Urinary bladder (tissue), 3 donors: ENCODE measurements at regions not wholly inside any gene's neighbourhood (a gene's known extent, or its start where the extent isn't known, plus 50 kb on each side); places are given as distances from the start of the nearest gene placed in this dataset.

Experiments used
- DNase-seq: peaks from one replicate; pipeline ENCODE4 v3.0.0-alpha.2; 2015; ENCODE audit errors: extremely low spot score
- H3K27ac ChIP-seq: one replicate; pipeline ENCODE4 v1.5.1; 2013; ENCODE audit warnings: low read depth, mild to moderate bottlenecking, moderate library complexity
- H3K36me3 ChIP-seq: one replicate; pipeline ENCODE4 v1.6.1; 2013; ENCODE audit warnings: mild to moderate bottlenecking, moderate library complexity; ENCODE audit not compliant: insufficient read depth
- H3K4me1 ChIP-seq: one replicate; pipeline ENCODE4 v1.6.1; 2013; ENCODE audit warnings: mild to moderate bottlenecking, moderate library complexity; ENCODE audit not compliant: insufficient read depth
- H3K4me3 ChIP-seq: one replicate; pipeline ENCODE4 v1.5.1; 2013; ENCODE audit warnings: low read depth, low read length
- WGBS: extraction: QIAGEN DNeasy Blood & Tissue Kit; methylation state at CpG from one replicate; pipeline ENCODE4 v1.1.7; 2013; 5-methylcytosine and 5-hydroxymethylcytosine counted together
- donor health status: healthy with polysubstance abuse.
- donor health status: healthy.

- H3K4me1 ChIP-seq, result no peaks in the 10 kb centered on the region
- WGBS, result 76% methylated on average over 3 of the region's 3 CpGs
- H3K4me3 ChIP-seq, result no peak overlapping the region
- no peak overlapping the region for H3K27ac ChIP-seq
- no peaks in the 10 kb centered on the region for H3K36me3 ChIP-seq
- no peak for DNase-seq
Measured at GRCh38 chr13:105591277-105591676, 944.2 kb downstream of the EFNB2 start.

GRCh38 chr13:105587786-105588185 lies 947.7 kb downstream of the EFNB2 start:
- H3K4me3 ChIP-seq, result no peak overlapping the region
- DNase-seq, result no peak
- H3K4me1 ChIP-seq, result no peaks in the 10 kb centered on the region
- no peaks in the 10 kb centered on the region for H3K36me3 ChIP-seq
- no peak overlapping the region for H3K27ac ChIP-seq
- WGBS, result 87% methylated on average over 7 of the region's 7 CpGs

- WGBS, result 89% methylated on average over 2 of the region's 2 CpGs
Measured at GRCh38 chr13:105579821-105580710, 955.4 kb downstream of the EFNB2 start.

GRCh38 chr13:105573136-105573535 lies 962.3 kb downstream of the EFNB2 start:
- Histone ChIP-seq H3K27ac (no peak overlapping the region), H3K36me3 (no peaks in the 10 kb centered on the region), H3K4me3 (no peak overlapping the region), H3K4me1 (no peaks in the 10 kb centered on the region)
- WGBS, result 80% methylated on average over 1 of the region's 1 CpG
- DNase-seq, result no peak

More at GRCh38 chr13:105579821-105580710, 955.4 kb downstream of the EFNB2 start:
- H3K4me1 ChIP-seq, result no peaks in the 10 kb centered on the region
- no peak overlapping the region for H3K27ac ChIP-seq
- no peak overlapping the region for H3K4me3 ChIP-seq
- H3K36me3 ChIP-seq, result no peaks in the 10 kb centered on the region
- DNase-seq, result no peak

DNA sequence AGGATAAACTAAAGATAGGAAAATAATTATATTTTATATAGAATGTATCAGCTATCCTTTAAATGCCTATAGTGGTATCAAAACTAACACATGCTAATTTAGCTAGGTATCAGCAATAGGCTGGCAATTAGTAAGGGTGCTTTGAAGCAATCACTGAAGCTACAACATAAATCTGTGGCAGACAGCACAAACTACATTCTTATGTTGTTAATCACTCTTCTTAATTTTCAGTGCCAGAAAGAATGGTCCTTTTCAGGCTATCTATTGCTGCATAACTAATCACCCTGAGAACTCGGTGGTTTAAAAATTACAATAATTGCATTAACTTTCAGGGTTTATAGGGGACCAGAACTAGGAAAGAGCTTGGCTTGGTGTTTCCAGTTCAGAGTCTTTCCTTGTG lies 963.1 kb downstream of the EFNB2 start:
- DNase-seq, result no peak
- no peak overlapping the region for H3K4me3 ChIP-seq
- no peaks in the 10 kb centered on the region for H3K36me3 ChIP-seq
- H3K4me1 ChIP-seq, result no peaks in the 10 kb centered on the region
- 70% methylated on average over 1 of the region's 1 CpG for WGBS
- H3K27ac ChIP-seq, result no peak overlapping the region

DNA sequence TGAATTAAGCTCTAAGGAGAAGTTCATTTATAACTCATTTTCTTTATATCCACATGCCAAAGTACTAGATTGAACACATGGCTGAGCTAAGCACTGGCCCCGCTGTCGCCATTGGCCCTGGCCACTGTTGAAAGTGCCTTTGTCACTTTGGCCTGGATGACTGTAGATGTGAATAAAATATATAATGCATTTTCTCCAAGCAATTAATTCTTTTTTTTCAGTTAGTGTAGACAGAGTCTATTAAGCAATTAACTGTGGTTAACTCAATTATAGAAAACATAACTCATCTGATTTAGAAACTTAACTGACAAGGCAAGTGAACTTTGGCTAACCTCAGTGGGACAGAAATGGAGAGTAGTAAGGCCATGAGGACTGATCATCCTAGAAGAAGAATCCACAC lies 965.6 kb downstream of the EFNB2 start:
- Histone ChIP-seq H3K36me3 (no peaks in the 10 kb centered on the region), H3K27ac (no peak overlapping the region), H3K4me3 (no peak overlapping the region), H3K4me1 (no peaks in the 10 kb centered on the region)
- no peak for DNase-seq
- 96% methylated on average over 2 of the region's 2 CpGs for WGBS

GRCh38 chr13:105567951-105568525 lies 967.4 kb downstream of the EFNB2 start:
- no peaks in the 10 kb centered on the region for H3K36me3 ChIP-seq
- no peak overlapping the region for H3K27ac ChIP-seq
- WGBS, result 80% methylated on average over 7 of the region's 7 CpGs
- no peak overlapping the region for H3K4me3 ChIP-seq
- H3K4me1 ChIP-seq, result no peaks in the 10 kb centered on the region
- no peak for DNase-seq

DNA sequence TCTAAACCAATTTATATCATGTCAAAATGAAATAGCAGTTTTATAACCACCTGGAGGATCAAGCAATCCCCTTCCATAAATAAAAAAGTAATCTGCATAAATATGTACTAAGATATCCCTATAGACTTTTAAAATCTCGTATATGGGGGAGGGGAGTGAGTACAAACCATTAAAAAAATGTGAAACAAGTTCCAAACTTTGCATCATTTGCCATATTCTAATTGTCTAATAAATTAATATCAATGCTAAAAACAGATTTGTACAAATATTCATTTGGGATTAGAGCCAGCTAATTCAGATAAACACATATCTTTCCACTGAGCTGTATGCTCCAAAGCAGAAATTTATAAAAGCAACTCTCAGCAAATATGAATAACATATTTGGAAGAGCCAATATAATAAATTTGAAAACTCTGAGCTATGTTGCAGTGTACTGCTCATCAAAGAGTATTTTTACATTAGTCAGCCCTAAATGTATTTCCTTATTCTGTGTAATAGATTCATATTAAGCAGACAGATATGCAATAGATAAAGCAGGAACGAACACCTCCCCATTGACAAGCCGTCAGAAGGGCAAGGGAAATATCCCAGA lies 970.2 kb downstream of the EFNB2 start:
- Histone ChIP-seq H3K4me3 (no peak overlapping the region), H3K27ac (no peak overlapping the region), H3K36me3 (no peaks in the 10 kb centered on the region), H3K4me1 (no peaks in the 10 kb centered on the region)
- DNase-seq, result no peak
- WGBS, result 65% methylated on average over 3 of the region's 3 CpGs

DNA sequence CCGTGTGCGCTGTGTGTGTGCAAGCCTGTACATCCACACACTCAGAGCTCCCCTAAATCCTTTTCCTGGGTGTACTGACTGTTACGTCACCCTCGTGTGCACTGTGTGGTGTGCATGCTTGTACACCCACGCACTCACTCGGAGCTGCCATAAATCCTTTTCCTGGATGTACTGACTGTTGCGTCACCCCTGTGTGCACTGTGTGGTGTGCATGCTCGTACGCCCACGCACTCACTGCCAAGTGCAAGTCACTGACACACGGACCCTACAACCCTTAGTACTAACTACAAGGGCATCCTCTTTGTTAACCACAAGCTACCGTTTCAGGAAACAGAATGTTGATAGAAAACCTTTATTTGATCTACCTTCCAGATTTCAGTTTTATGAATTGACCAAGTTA lies 983.4 kb downstream of the EFNB2 start:
- 79% methylated on average over 12 of the region's 12 CpGs for WGBS
- no peaks in the 10 kb centered on the region for H3K4me1 ChIP-seq

GRCh38 chr13:105547851-105548250 lies 987.6 kb downstream of the EFNB2 start:
- H3K27ac ChIP-seq, result no peak overlapping the region
- 72% methylated on average over 3 of the region's 3 CpGs for WGBS

More for the DNA sequence above, 983.4 kb downstream of the EFNB2 start:
- Histone ChIP-seq H3K36me3 (no peaks in the 10 kb centered on the region), H3K27ac (no peak overlapping the region), H3K4me3 (no peak overlapping the region)
- DNase-seq, result no peak

DNA sequence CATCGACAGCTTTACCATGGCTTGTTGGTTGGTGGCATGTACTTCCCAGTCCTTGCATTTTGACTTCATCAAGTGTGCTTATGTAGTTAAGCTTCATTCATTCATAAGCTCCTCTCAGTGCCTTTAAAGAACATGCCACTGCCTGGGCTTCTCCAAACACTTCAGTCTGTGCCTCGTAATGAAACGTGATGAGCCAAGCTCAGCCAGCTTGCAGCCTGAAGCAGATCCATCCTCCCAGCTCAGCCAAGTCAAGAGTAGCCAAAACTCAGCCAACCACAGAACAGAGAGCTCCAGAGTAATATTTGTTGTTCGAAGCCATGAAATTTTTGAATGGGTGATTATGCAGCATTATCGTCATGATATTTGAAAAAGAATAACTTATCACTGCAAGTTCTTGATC lies 989.7 kb downstream of the EFNB2 start:
- DNase-seq, result no peak
- Histone ChIP-seq H3K27ac (no peak overlapping the region), H3K4me1 (no peaks in the 10 kb centered on the region), H3K36me3 (no peaks in the 10 kb centered on the region), H3K4me3 (no peak overlapping the region)
- 81% methylated on average over 5 of the region's 5 CpGs for WGBS

More at GRCh38 chr13:105547851-105548250, 987.6 kb downstream of the EFNB2 start:
- H3K4me3 ChIP-seq, result no peak overlapping the region
- no peaks in the 10 kb centered on the region for H3K4me1 ChIP-seq
- H3K36me3 ChIP-seq, result no peaks in the 10 kb centered on the region
- no peak for DNase-seq

DNA sequence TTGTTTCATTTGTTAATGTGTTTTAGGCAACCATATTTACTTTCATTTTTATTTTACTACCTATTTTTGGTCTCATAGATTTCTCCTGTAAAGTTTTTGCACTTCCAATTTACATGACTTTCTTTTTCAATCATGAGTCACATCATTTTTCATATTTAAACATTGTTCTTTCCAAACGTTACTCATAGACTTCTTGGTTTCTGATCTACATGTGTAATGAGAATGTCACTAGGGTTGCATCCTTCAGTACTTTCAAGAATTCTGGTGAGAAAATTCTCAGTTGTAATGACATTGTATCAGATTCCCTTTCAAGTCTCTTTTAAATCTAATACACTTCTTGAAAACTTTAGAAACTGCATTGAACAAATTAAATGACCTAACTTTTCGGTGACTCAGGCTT lies 991.7 kb downstream of the EFNB2 start:
- WGBS, result 78% methylated on average over 2 of the region's 2 CpGs
- H3K36me3 ChIP-seq, result no peaks in the 10 kb centered on the region
- H3K4me3 ChIP-seq, result no peak overlapping the region
- no peak overlapping the region for H3K27ac ChIP-seq
- H3K4me1 ChIP-seq, result no peaks in the 10 kb centered on the region
- no peak for DNase-seq

DNA sequence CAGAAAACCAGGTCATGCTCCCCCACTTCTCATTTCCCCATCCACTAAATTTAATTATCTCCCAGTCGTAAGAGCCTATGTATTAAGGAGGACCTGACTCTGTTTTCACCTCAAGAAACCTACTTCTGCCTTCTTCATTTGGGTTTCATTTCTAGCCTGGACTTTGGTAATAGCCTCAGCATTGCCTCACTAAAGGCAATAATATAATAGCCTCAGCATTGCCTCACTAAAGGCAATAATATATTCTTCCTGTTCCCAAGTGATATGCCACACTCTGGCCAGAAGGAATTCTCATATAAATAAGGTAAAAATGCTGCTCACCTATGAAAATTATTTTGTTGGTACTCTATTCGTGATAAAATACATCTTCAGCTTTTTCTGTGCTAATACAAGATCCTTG lies 993.9 kb downstream of the EFNB2 start:
- no peak for DNase-seq
- Histone ChIP-seq H3K4me3 (no peak overlapping the region), H3K4me1 (no peaks in the 10 kb centered on the region), H3K36me3 (no peaks in the 10 kb centered on the region), H3K27ac (no peak overlapping the region)
- WGBS, result 89% methylated on average over 2 of the region's 2 CpGs

- Histone ChIP-seq H3K36me3 (no peaks in the 10 kb centered on the region), H3K4me1 (no peaks in the 10 kb centered on the region), H3K4me3 (no peak overlapping the region), H3K27ac (no peak overlapping the region)
- 76% methylated on average over 4 of the region's 4 CpGs for WGBS
- no peak for DNase-seq
Measured at GRCh38 chr13:105538346-105538745, 997.1 kb downstream of the EFNB2 start.
